Stomach (tissue), 4 donors: ENCODE measurements at regions not wholly inside any gene's neighbourhood (a gene's known extent, or its start where the extent isn't known, plus 50 kb on each side); places are given as distances from the start of the nearest gene placed in this dataset.

Source experiments
- POLR2A ChIP-seq, 4 donors: fragments of 450-650 bp; IDR thresholded peaks; one replicate each; pipeline ENCODE4 v1.6.1; 2016; ENCODE audit warnings: antibody characterized with exemption in 4 of 4, control low read depth in 2 of 4, mild to moderate bottlenecking in 1 of 4, moderate library complexity in 1 of 4
- POLR2AphosphoS5 ChIP-seq, 3 donors: sonication (generic); formaldehyde crosslinking; IDR thresholded peaks; one replicate each; pipeline ENCODE4 v1.6.1; 2016; ENCODE audit warnings: antibody characterized with exemption in 3 of 3

DNA sequence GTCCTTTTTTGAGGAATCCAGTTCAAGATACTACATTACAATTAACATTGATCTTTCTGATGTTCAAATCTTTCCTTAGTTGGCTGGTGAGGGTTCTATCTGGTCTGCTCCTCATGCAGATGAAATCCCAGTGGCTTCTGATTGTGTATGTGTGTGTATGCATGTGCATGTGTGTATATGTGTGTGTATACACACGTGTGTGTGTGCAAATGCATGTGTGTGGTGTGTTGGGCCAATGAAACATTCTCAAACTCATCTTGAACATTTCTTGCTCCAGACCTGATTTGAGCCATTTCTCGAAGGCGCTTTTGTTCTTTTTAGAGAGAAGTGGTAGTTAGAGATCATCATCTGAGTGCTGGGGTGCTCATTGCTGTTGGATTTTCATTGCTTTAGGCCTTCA is 113.9 kb downstream of the GLRX3 start:
- no peak for TF ChIP-seq POLR2AphosphoS5 (IDR thresholded peaks at IDR 0.05)
- TF ChIP-seq POLR2A (IDR thresholded peaks at IDR 0.05), result no peak
